ENCODE measurements at regions not wholly inside any gene's neighbourhood (a gene's known extent, or its start where the extent isn't known, plus 50 kb on each side); places are given as distances from the start of the nearest gene placed in this dataset.

- DNase-seq (ENCODE audit: low spot score): no peak
- no peak for ATAC-seq (ENCODE audit: low FRiP score)
- TF ChIP-seq CTCF (IDR thresholded peaks at IDR 0.05): no peak
These were observed 261.1 kb downstream of the QKI start for GRCh38 chr6:163675611-163676010.

GRCh38 chr6:163672710-163673109, 258.2 kb downstream of the QKI start:
- DNase-seq (ENCODE audit: low spot score): no peak
- ATAC-seq (ENCODE audit: low FRiP score): no peak
- no peak for TF ChIP-seq CTCF (IDR thresholded peaks at IDR 0.05)

GRCh38 chr6:163671791-163672190, 257.3 kb downstream of the QKI start:
- TF ChIP-seq CTCF (IDR thresholded peaks at IDR 0.05): no peak
- DNase-seq (ENCODE audit: low spot score) (no peak), ATAC-seq (ENCODE audit: low FRiP score) (no peak)

DNA sequence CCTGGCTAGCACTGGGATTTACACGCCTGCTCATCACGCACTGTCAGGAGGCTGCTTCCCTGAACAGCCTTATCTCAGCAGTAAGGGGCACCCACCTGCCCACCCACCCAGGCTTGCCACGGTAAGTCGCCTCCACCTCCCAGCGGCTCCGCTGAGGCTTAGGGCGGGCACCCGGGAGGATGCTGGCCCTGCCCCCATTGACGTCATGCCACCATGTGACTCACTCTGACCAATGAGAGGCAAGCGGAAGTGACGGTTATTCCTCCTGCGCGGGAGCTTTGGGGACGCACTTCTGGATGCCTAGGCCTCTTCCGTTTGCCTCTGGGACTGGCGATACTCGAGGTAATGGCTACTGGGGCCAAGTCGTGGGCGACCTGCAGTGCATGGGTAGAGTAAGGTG, 256.8 kb downstream of the QKI start:
- DNase-seq (ENCODE audit: low spot score) (no peak), ATAC-seq (ENCODE audit: low FRiP score) (no peak)
- no peak for TF ChIP-seq CTCF (IDR thresholded peaks at IDR 0.05)

DNA sequence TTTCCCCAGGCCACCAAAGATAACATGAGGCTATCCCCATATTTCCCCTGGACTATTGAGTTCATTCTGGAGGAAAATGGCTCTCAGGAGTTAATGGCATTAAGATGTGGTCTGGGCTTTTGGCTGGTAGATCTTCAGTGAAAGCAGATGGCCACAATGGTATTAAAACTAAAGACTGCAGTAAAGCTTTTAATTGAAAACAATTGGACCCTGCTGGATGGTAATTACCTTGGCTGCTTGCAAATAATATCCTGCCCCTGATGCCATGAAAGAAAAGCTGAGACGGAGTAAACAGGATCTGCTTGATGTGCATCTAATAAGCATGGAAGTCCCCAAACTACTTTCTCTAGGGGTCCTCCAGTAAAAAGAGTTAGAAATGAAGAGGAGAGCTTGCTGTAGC, 255.8 kb downstream of the QKI start:
- ATAC-seq (ENCODE audit: low FRiP score) (no peak), DNase-seq (ENCODE audit: low spot score) (no peak)
- TF ChIP-seq CTCF (IDR thresholded peaks at IDR 0.05): no peak

DNA sequence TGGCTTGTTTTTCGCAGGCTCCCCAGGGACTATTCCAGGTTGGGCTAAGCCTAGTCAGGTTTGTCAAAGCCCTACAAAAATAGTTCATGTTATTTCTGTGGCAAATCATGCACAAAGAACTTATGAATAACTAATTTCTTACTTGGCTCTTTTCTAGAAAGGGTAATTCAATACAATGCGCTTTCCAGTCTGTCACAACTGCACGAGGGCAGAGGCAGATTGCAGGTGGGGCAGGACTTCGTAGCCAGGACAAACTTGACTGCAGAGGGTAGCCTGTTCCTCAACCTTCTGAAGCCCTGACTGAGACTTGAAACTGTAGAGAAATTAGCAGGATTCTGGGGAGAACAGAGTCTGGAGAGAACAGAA, 253.5 kb downstream of the QKI start:
- ATAC-seq (ENCODE audit: low FRiP score) (peak; percentile 4), DNase-seq (ENCODE audit: low spot score) (no peak)
- no peak for TF ChIP-seq CTCF (IDR thresholded peaks at IDR 0.05)

- DNase-seq (ENCODE audit: low spot score): no peak
- TF ChIP-seq CTCF (IDR thresholded peaks at IDR 0.05): no peak
- peak; percentile 58 for ATAC-seq (ENCODE audit: low FRiP score)
These were observed 253.0 kb downstream of the QKI start for GRCh38 chr6:163667372-163668060.
